PFSK-1 (cell line): ENCODE measurements at regions not wholly inside any gene's neighbourhood (a gene's known extent, or its start where the extent isn't known, plus 50 kb on each side); places are given as distances from the start of the nearest gene placed in this dataset.

ENCODE experiments used
- FOXP2 ChIP-seq: optimal IDR thresholded peaks from 2 replicates; pipeline ENCODE3; 2011; ENCODE audit warnings: borderline replicate concordance, control low read depth, inconsistent platforms; ENCODE audit not compliant: insufficient read depth; ENCODE audit errors: extremely low read length, extremely low read depth
- POLR2AphosphoS5 ChIP-seq: IDR thresholded peaks from 2 replicates; pipeline ENCODE4 v1.6.1; 2012; ENCODE audit warnings: low read depth, mild to moderate bottlenecking, control low read depth, low read length, moderate library complexity
- REST ChIP-seq, 2 experiments: IDR thresholded peaks; 2 replicates each; pipeline versions ENCODE4 v1.6.1 to v1.8.0; 2011 to 2012; ENCODE audit warnings: low read depth in 2 of 2, low read length in 2 of 2, control low read depth in 1 of 2, inconsistent platforms in 1 of 2, mild to moderate bottlenecking in 1 of 2, moderate library complexity in 1 of 2; ENCODE audit not compliant: insufficient read depth in 1 of 2
- SIN3A ChIP-seq: IDR thresholded peaks from 2 replicates; pipeline ENCODE4 v1.6.1; 2012; ENCODE audit warnings: mild to moderate bottlenecking, low read length, moderate library complexity, borderline replicate concordance; ENCODE audit not compliant: insufficient read depth
- TAF1 ChIP-seq: IDR thresholded peaks from 2 replicates; pipeline ENCODE4 v1.6.1; 2012; ENCODE audit warnings: low read length, control low read depth, borderline replicate concordance; ENCODE audit not compliant: insufficient read depth

GRCh38 chr22:49086606-49087157, 741.0 kb downstream of the BRD1 start:
- no peak for TF ChIP-seq POLR2AphosphoS5
- no peak for TF ChIP-seq TAF1
- TF ChIP-seq FOXP2 = no peak
- no peak for TF ChIP-seq SIN3A
- no peak for TF ChIP-seq REST (IDR thresholded peaks at IDR 0.05; ENCODE audit: insufficient read depth in 1 of 2, low read depth in 2 of 2, low read length in 2 of 2)
